OCI-LY1 (cell line): ENCODE measurements at regions not wholly inside any gene's neighbourhood (a gene's known extent, or its start where the extent isn't known, plus 50 kb on each side); places are given as distances from the start of the nearest gene placed in this dataset.
"Not testable (repeated sequence)": the region's sequence is repeated elsewhere in the genome, so short reads cannot be mapped to it uniquely, and the experiment has no call there.

ENCODE experiments used
- H2AFZ ChIP-seq: fragments of 200-600 bp; sonication (generic), shearing (Covaris generic); 2 replicates; pipeline ENCODE4 v1.6.0; 2014; ENCODE audit warnings: antibody characterized with exemption, mild to moderate bottlenecking, low read length
- H3F3A ChIP-seq: fragments of 200-600 bp; sonication (generic), shearing (Covaris generic); 2 replicates; pipeline ENCODE4 v1.6.0; 2014; ENCODE audit warnings: mild to moderate bottlenecking, antibody characterized with exemption, low read length, moderate library complexity; ENCODE audit not compliant: insufficient read depth
- H3K27ac ChIP-seq: fragments of 200-600 bp; sonication (generic); 2 replicates; pipeline ENCODE4 v1.5.1; 2014; ENCODE audit warnings: low read length, mixed run types, mild to moderate bottlenecking, low read depth; ENCODE audit not compliant: poor library complexity, severe bottlenecking
- H3K27me3 ChIP-seq: fragments of 200-600 bp; sonication (generic); 2 replicates; pipeline ENCODE4 v1.6.0; 2014; ENCODE audit warnings: antibody characterized with exemption, mild to moderate bottlenecking, low read length, moderate library complexity; ENCODE audit not compliant: insufficient read depth
- H3K36me3 ChIP-seq: fragments of 200-600 bp; sonication (generic); 2 replicates; pipeline ENCODE4 v1.6.1; 2014; ENCODE audit warnings: mild to moderate bottlenecking, antibody characterized with exemption, low read length, moderate library complexity, mixed read lengths; ENCODE audit not compliant: insufficient read depth
- H3K4me1 ChIP-seq: fragments of 200-600 bp; sonication (generic); 2 replicates; pipeline ENCODE4 v1.5.1; 2014; ENCODE audit warnings: mild to moderate bottlenecking, low read length, moderate library complexity; ENCODE audit not compliant: insufficient read depth, severe bottlenecking
- H3K4me2 ChIP-seq: fragments of 200-600 bp; sonication (generic), shearing (Covaris generic); 2 replicates; pipeline ENCODE4 v1.6.1; 2014; ENCODE audit warnings: low read length
- H3K4me3 ChIP-seq: fragments of 200-600 bp; sonication (generic); 2 replicates; pipeline ENCODE4 v1.5.1; 2014; ENCODE audit warnings: low read length, low read depth, mild to moderate bottlenecking, mixed read lengths; ENCODE audit not compliant: poor library complexity, severe bottlenecking
- H3K79me2 ChIP-seq: fragments of 200-600 bp; shearing (Covaris generic); 2 replicates; pipeline ENCODE4 v1.6.1; 2016; ENCODE audit warnings: mixed run types, low read length, mixed read lengths; ENCODE audit not compliant: insufficient read depth
- H3K9ac ChIP-seq: fragments of 200-600 bp; sonication (generic), shearing (Covaris generic); 2 replicates; pipeline ENCODE4 v1.6.1; 2014; ENCODE audit warnings: mild to moderate bottlenecking, low read length, mixed read lengths
- H3K9me2 ChIP-seq: fragments of 200-600 bp; sonication (generic), shearing (Covaris generic); 2 replicates; pipeline ENCODE4 v1.6.1; 2014; ENCODE audit warnings: low read depth, mild to moderate bottlenecking, low read length, mixed read lengths
- H3K9me3 ChIP-seq: fragments of 200-600 bp; shearing (Covaris generic); 2 replicates; pipeline ENCODE4 v1.6.1; 2014; ENCODE audit warnings: low read length, mixed read lengths
- H4K20me1 ChIP-seq: fragments of 200-600 bp; sonication (generic), shearing (Covaris generic); 2 replicates; pipeline ENCODE4 v1.6.0; 2016; ENCODE audit warnings: mild to moderate bottlenecking, low read length; ENCODE audit not compliant: insufficient read depth
- CTCF ChIP-seq: fragments of 200-600 bp; sonication (generic), shearing (Covaris generic); IDR thresholded peaks from 2 replicates; pipeline ENCODE4 v1.5.1; 2017; ENCODE audit warnings: mild to moderate bottlenecking, antibody characterized with exemption, low read length, moderate library complexity, mixed read lengths
- EZH2 ChIP-seq: fragments of 200-600 bp; sonication (generic), shearing (Covaris generic); IDR thresholded peaks from 2 replicates; pipeline ENCODE4 v1.8.0; 2017; ENCODE audit warnings: borderline replicate concordance, mixed run types, mild to moderate bottlenecking, antibody characterized with exemption, low read length, moderate library complexity, mixed read lengths

- Histone ChIP-seq H3K4me3 (no peak overlapping the region), H3K9me3 (0 out of 2 replicates have a peak, but pooled peaks cover under 1% of the 10 kb centered on the region), H3K27ac (peak overlapping the region; percentile 58)
These were observed 203.0 kb upstream of the PCSK5 start for GRCh38 chr9:75687359-75687953.

GRCh38 chr9:75690551-75690950, 199.9 kb upstream of the PCSK5 start:
- H3K4me1 ChIP-seq, result peaks cover 32% of the 10 kb centered on the region
- H2AFZ ChIP-seq, H3K27ac ChIP-seq, H3K4me2 ChIP-seq, H3K9ac ChIP-seq, H3K79me2 ChIP-seq, H3K27me3 ChIP-seq, H3F3A ChIP-seq, H4K20me1 ChIP-seq, H3K9me2 ChIP-seq, H3K9me3 ChIP-seq, H3K4me3 ChIP-seq, H3K36me3 ChIP-seq: not testable (repeated sequence)

More at GRCh38 chr9:75687359-75687953, 203.0 kb upstream of the PCSK5 start:
- Histone ChIP-seq H3K36me3 (no peaks in the 10 kb centered on the region; the same call in 1 of the 2 replicates), H3K4me1 (peaks cover 28% of the 10 kb centered on the region), H3K4me2 (no peak overlapping the region; the same call in 1 of the 2 replicates), H4K20me1 (no peaks in the 10 kb centered on the region), H3K79me2 (no peaks in the 10 kb centered on the region), H3K9me2 (no peaks in the 10 kb centered on the region), H3K9ac (no peak overlapping the region), H3K27me3 (no peaks in the 10 kb centered on the region), H3F3A (no peaks in the 10 kb centered on the region), H2AFZ (no peak overlapping the region)
- no peak for TF ChIP-seq EZH2
- no peak for TF ChIP-seq CTCF

- no peaks in the 10 kb centered on the region for H3K9me3 ChIP-seq
- no peaks in the 10 kb centered on the region; the same call in 1 of the 2 replicates for H3K36me3 ChIP-seq
- H3K9me2 ChIP-seq, result no peaks in the 10 kb centered on the region
- no peak overlapping the region for H3K4me2 ChIP-seq
- no peak overlapping the region for H3K27ac ChIP-seq
- no peaks in the 10 kb centered on the region for H3F3A ChIP-seq
- no peak overlapping the region for H2AFZ ChIP-seq
- no peak overlapping the region for H3K4me3 ChIP-seq
- H3K79me2 ChIP-seq, result no peaks in the 10 kb centered on the region
- no peak overlapping the region for H3K9ac ChIP-seq
- peaks cover 32% of the 10 kb centered on the region for H3K4me1 ChIP-seq
- H4K20me1 ChIP-seq, result no peaks in the 10 kb centered on the region
- no peaks in the 10 kb centered on the region for H3K27me3 ChIP-seq
- TF ChIP-seq EZH2 (no peak), CTCF (no peak)
These were observed 199.1 kb upstream of the PCSK5 start for GRCh38 chr9:75691408-75691807.

GRCh38 chr9:75692309-75692708, 198.2 kb upstream of the PCSK5 start:
- Histone ChIP-seq H3K4me1 (peaks cover 26% of the 10 kb centered on the region), H4K20me1 (no peaks in the 10 kb centered on the region), H3K79me2 (no peaks in the 10 kb centered on the region), H3K36me3 (no peaks in the 10 kb centered on the region; the same call in 1 of the 2 replicates), H3K27me3 (no peaks in the 10 kb centered on the region), H3K9me3 (no peaks in the 10 kb centered on the region), H3F3A (no peaks in the 10 kb centered on the region), H3K9ac (no peak overlapping the region), H3K27ac (no peak overlapping the region), H3K4me3 (no peak overlapping the region), H3K4me2 (no peak overlapping the region), H2AFZ (no peak overlapping the region), H3K9me2 (no peaks in the 10 kb centered on the region)
- no peak for TF ChIP-seq CTCF
